Neural progenitor cell (in vitro differentiated cells): ENCODE measurements at regions not wholly inside any gene's neighbourhood (a gene's known extent, or its start where the extent isn't known, plus 50 kb on each side); places are given as distances from the start of the nearest gene placed in this dataset.

ENCODE experiments used
- CTCF ChIP-seq: fragments of 200-600 bp; sonication (generic); IDR thresholded peaks from 2 replicates; pipeline ENCODE4 v1.5.1; 2017; ENCODE audit warnings: antibody characterized with exemption, mild to moderate bottlenecking
- EZH2 ChIP-seq: fragments of 200-600 bp; sonication (generic); IDR thresholded peaks from 2 replicates; pipeline ENCODE4 v1.6.1; 2017; ENCODE audit warnings: antibody characterized with exemption, mild to moderate bottlenecking, moderate library complexity
- EZH2phosphoT487 ChIP-seq: fragments of 200-600 bp; sonication (generic); IDR thresholded peaks from 2 replicates; pipeline ENCODE4 v1.6.1; 2017; ENCODE audit warnings: antibody characterized with exemption

GRCh38 chr17:13244513-13244912 is 226.7 kb upstream of the ELAC2 start:
- no peak for TF ChIP-seq EZH2
- no peak for TF ChIP-seq CTCF
- TF ChIP-seq EZH2phosphoT487, result no peak
